Left colon (tissue), 2 donors: ENCODE measurements at regions not wholly inside any gene's neighbourhood (a gene's known extent, or its start where the extent isn't known, plus 50 kb on each side); places are given as distances from the start of the nearest gene placed in this dataset.

Experiments
- ATAC-seq: fragments of 200-7000 bp; cut with Tn5 transposase; one replicate; pipeline ENCODE4 v1.9.1; 2020; ENCODE audit warnings: mild to moderate bottlenecking, moderate library complexity
- DNase-seq, 2 donors: peaks; one replicate each; pipeline ENCODE4 v3.0.0-alpha.2; 2020
- intact Hi-C, 2 donors: fragments of 100-400 bp; cut with DNase I in 1 of 2; cut with micrococcal nuclease in 1 of 2; formaldehyde crosslinking; loops; one replicate each; pipeline versions ENCODE4 v1.11.2 to v1.14.0; 2022; cut with DNase I, micrococcal nuclease
- donor health status: DM: no; HTN: no; CAD: no.
- donor health status: DM: yes; HTN: yes; CAD: no.

DNA sequence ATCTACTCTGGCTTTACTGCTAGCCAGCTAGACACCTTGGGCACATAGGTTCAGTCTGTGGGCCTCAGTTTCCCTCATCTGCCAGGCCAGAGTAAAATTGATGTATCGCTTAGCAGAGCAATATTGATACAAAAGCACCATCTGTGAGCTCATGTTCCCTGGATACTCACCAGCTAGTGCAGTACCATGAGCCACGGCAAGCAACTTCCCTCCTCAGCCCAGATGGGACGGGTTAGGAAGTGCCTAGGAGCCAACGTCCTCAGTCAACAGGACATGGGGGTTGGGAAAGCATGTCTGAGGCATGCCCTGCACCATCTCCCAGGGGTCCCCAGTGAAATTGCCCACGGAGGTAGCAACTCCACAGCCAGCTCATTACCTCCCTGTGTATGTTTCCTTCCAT, 258.3 kb downstream of the ANKRD60 start:
- no peak for ATAC-seq
- no peak for DNase-seq
- intact Hi-C loops: no loop called here

DNA sequence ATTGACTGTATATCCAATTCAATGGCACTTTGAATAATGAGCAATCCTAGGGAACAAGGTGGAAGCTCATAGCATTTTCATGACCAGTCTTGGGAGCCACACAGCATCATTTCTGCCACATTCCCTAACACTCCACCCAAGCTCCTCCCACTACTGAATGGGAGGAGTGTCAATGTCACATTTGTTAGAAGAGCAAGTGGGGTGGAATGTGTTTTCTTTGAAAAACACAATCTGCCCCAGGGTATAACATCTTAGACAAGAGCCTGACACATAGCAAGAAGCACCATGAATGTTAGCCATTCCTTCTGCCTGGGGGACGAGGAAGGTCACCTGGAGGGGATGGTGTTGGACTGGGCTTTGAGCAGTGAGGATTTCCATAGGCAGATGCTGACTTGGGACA, 258.3 kb upstream of the PMEPA1 start:
- no peak for ATAC-seq
- DNase-seq: no peak
- intact Hi-C loops: no loop called here

DNA sequence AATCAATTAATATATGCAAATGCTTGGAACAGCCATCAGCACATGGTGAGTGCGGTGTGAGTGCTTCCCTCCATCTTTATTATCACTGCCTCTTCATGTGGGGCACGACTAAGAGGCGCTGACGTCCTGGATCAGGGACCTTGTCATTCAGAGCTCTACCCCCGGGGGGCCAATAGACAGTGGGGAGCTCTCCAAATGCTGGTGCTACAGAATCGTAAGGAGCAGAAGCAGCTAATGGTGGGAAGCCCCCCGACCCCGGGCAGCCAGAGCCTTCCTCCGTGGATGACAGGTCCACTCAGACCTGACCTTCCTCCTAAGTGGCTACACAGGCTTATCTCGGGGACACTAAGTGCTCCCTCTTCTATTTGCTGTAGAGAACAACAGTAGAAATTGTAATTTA, 257.5 kb upstream of the PMEPA1 start:
- ATAC-seq (no peak), DNase-seq (no peak)
- intact Hi-C loops: no loop called here

DNA sequence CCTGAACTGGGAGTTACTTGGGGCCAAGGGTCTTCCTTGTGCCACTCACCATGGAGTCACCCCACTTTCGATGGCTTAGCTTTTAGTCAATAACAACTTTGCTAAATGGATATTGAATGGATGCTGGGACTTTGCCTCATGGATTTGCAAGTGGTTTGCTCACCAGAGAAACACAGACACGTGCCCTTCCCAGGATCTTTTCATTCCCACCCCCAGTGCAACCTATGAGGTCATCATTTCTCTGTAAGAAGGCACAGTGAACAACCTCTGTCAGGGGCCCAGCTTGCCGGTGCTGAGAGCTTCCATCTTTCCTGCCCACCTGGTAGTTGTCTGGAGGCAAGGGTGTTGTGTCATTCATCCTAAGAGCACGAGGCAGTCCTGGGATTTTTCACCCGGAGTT, 256.8 kb upstream of the PMEPA1 start:
- DNase-seq (no peak), ATAC-seq (no peak)
- intact Hi-C loops: no loop called here

DNA sequence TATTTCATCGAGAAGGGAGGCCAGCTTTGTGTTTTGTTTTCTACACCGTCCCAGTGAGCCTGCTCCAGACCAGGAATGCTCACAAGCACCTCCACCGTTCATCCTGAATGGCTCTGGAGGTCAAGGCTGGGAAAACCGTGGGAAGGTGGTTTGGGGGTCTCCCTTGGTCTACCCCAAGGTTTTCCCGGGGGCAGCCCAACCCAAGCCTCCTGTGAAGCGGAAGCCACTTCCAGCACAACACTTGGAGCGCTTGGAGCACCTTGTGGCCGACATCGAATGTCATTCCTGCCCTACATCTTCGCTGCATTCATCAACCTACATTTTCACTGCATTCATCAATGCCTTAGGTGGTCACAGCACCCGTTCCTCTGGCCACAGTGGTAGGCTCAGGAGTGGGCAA, 255.6 kb upstream of the PMEPA1 start:
- ATAC-seq (no peak), DNase-seq (no peak)
- intact Hi-C loops: no loop called here

DNA sequence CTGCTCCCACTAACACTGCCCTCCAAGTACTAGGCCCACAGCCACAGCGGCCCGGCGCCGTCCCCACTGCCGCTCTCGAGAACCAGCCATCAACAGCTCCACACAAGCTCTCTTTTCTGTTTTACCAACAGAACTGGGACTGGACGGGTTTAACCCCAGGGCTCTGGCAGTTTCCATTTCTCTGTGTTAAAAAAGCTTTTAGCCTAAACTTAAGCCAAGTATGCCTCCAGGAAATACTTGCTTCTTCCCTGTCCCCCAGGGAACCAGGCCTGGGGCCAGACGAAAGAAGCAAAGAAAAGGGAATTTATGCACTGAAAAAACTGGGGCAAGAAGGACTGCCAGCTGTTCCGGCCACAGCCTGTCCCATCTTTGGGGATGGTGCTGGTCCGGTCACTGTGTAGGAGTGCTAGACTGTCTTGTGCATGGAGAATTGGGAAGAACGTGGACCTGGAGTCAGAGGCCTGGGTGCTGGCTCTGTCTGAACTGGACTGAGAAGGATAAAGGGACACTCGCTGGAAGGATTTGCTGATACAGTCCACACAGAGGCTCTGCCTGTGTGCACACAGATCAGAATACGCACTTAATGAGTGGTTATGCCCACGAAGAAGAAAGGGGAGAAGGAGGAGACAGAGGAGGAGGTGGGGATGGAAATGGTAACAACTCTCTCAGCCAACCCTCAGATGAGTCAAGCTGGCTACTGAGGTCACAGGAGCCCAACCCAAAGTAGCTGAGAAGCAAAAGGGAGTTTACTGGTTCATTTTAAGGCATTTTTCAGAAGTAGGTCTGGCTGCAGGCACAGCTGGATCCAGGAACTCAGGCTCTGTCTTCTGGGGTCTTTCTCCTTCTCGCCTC, 254.4 kb upstream of the PMEPA1 start:
- ATAC-seq: no peak
- intact Hi-C loops: no loop called here
- DNase-seq: no peak

DNA sequence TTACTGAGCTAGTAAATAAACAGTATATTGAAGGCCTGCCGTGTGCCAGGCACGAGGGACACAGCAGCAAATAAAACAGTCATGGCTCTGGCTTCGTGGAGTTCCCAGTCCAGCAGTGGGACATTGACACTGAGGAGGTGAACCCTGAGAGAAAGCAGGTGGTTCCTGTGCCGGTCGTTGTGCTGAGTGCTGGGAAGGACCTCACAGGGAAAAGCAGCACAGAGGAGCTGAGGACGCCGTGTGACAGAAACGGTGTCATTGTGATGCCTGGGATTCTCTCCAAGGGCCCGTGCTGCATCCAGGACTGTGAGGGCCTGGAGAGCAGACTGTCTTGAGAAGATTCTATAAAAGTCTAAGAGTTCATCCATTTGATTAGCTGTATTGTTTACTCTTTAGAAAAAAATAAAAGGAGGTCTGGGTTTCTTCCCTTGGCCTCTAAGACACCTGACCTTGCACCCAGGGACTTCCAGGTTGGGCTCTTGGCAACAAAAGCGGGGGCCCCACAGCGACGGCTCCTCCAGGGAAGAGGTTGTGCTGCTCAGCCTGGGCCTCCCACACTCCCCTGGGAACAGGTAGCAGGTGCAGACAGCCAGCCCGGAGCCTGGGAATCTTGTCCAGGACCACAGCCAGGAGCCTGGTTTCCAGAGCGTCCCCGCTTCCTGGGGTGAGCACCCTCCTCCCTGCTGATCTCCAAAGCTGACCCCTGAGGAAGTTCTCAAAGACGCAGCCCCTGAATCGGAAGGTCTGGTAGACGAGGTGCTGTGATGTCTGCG, 251.2 kb upstream of the PMEPA1 start:
- intact Hi-C loops: no loop called here
- ATAC-seq (no peak), DNase-seq (no peak)

DNA sequence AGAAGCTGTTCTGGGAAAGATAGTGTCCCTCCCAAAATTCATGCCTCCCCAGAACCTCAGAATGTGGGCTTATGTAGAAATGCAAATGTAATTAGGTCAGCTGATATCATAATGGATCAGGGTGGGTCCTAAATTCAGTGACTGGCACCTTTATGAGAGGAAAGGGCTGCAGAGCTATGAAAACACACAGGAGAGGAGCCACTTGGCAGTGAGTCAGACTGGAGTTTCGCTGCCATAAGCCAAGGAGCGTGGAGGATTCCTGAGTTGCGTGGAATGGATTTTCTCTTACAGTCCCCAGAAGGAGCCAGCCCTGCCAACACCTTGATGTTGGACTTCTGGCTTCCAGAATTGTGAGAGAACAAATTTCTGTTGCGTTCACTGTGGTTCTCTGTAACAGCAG, 249.8 kb upstream of the PMEPA1 start:
- DNase-seq (no peak), ATAC-seq (no peak)
- intact Hi-C loops: no loop called here

DNA sequence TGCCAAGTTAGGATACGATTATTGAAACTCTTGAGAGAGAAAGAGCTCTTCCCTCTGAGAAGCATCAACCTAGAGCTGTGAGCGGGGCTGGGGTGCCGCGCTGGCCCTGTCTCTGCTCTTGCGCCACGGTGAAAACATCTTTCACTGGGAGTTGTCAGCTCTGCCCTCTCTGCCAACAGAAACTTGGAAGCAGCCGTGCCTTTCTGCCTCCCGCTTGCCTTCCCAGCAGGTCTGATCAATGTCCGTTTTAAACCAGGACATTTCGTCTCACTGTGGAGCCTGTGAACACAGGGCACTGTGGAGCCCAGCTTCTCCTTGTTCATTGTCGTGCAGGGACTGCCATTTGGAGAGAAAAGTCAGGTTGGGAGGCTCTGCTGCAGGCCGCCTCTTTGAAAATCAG, 249.2 kb upstream of the PMEPA1 start:
- intact Hi-C loops: no loop called here
- DNase-seq (no peak), ATAC-seq (no peak)

DNA sequence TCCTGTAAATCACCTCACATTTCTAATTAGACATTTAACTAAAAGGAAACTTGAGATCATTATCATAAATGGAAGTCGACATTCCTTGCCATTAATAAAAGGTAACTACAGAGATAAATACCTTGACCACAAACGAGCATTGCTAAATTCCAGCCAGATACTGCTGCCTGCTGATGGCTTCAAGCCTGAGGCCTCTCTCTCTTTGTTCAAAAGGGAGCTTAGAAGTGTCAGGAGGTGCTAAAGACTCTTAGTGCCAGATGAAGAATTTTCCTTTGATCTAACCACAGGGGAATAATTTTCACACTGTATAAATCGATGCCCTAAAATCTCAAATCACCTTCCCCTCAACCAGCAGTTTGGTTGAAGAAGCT, 248.2 kb upstream of the PMEPA1 start:
- intact Hi-C loops: no loop called here
- DNase-seq: no peak
- no peak for ATAC-seq

DNA sequence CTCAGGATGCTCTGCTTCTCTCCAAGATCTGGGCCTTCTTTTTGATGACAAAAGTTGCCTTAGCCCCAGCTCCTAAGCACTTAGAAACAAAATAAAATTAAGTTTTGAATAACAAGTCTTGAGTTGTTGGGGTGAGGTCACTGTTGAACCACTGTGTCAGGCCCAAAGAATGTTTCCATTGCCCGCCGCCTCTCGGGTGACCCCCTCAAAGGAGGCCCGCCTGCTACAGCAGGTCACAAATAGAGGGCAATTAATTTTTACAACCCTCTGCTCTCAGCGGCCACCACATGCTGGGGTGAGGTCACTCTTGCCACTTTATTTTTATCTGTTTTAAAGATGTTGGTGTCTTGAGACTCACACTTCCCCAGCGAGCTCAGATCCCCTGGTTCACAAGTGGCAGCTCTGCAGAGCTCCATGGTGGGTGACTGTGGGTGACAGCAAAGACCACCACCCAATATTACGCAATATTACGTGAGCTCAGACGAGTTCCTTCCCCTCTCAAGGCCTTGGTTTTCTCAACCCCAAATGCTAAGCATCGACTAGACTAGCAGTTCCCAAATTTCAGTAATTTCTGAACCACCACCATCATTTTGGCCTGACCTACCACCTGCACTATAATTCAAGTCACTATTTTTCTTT, 247.7 kb upstream of the PMEPA1 start:
- DNase-seq (no peak), ATAC-seq (no peak)
- intact Hi-C loops: no loop called here

DNA sequence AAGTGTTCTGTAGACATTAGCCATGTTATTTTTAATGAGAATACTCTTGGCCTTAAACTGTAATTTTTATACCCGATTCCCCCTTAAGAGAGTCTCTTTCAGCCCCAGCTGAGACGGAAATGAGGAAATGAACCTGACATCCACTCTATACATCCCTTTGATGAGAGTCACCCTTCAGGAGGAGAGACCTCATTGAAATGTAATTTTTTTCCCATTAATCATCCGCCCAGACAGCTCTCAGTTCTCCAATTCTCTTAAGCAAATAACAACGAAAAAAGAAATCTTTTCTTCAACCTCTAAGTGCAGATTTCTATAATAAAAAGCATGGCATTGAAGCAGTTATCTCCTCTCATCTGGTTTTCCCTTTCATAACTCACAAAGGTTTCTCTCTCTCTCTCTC, 243.8 kb upstream of the PMEPA1 start:
- intact Hi-C loops: no loop called here
- DNase-seq (no peak), ATAC-seq (no peak)

DNA sequence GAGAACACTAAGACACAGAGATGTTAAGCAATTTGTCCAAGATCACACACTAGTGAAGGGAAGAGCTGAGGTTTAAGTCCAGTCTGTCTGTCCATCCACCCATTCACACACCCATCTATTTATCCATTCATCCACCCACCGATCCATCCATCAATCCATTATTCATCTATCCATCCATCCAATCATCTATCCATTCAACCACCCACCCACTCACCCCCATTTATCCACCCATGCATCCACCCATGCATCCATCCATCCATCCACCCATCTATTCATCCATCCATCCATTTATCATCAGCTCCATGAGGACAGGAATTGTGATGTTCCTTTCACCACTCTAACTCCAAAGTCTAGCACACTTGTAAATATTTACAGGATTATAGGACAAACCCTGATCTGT, 242.3 kb upstream of the PMEPA1 start:
- no peak for ATAC-seq
- DNase-seq: no peak
- intact Hi-C loops: no loop called here

DNA sequence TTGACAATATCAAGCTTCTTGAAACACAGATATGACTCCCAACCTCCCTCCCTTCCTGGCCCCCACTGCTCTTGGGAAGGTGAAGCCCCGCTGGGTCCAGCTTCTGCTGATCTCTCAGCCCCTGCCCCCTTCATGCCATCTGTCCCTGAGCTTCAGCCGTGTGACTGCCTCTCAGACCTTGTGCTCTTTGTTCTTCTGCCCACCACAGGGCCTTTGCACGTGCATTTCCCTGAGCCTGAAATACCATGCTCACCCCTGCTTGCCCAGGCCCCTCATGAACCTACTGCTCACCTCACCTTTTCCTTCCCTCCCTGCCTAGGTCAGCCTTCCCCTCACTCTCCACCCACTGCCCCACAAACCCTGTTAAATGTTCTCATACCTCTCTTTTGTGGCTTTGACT, 241.7 kb upstream of the PMEPA1 start:
- ATAC-seq: no peak
- no peak for DNase-seq
- intact Hi-C loops: no loop called here

DNA sequence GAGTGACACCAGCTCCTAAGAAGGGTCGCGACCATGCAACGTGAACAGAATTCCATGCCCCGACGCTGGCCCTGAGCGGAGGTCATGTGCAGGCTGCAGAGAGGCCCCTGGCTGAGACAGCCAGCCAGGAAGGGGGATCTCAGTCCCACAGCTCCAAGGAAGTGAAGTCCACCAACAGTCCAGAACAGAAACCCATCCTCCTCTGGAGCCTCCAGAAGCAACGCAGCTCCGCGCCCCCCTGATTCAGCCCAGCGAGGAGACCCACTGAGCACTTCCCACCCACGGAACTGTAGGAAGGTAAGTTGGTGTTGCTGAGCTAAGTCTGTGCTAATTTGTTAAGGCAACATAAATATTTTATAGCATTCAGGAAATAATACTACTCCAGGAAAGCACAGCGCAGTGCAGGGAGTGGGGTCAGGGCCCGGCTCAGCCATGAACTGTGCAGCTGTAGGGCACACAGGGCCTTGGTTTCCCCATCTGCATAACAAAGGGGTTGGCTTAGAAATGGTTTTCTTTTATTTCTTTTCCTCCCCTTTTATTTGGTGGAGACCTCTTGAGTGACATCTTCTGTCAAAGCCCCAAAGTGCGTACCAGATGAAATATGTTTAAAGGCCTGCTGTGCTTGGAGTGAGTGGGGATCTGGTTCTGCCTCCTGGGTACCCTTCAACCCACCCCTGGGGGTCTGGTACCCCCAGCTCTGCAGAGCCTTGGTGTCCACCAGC, 241.1 kb upstream of the PMEPA1 start:
- DNase-seq (no peak), ATAC-seq (no peak)
- intact Hi-C loops: no loop called here

DNA sequence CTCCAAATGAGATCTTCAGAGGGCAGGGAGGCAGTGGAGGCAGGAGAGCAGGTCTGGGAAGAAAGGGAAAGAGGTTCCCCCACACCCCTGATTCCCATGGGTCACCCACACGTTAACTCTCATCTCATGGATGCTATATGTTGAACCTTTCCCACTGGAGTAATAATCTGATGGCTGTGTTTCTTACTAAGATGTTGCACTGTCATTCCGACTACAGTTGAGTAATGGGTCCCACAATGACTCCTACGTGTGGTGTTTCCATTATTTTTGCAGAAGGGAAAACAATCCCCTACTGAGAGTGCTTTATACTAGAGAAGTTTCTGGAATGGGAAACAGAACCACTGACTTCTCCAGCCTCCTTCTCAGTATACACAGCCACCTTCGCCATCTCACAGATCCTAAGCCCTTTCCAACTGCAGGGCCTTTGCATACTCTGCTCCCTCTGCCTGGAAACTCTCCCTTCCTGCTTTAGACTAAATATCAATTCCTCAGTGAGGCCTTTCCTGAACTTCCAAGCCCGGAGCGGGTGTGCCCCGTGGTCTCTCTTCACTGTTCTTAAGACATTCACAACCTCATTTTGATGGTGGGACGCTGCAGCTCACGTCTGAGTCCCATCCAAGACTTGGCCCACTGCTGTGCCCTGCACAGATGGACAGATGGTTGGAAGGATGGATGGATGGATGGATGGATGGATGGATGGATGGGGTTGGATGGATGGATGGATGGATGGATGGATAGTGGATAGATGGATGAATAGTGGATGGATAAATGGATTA, 238.6 kb upstream of the PMEPA1 start:
- no peak for DNase-seq
- no peak for ATAC-seq
- intact Hi-C loops: no loop called here

DNA sequence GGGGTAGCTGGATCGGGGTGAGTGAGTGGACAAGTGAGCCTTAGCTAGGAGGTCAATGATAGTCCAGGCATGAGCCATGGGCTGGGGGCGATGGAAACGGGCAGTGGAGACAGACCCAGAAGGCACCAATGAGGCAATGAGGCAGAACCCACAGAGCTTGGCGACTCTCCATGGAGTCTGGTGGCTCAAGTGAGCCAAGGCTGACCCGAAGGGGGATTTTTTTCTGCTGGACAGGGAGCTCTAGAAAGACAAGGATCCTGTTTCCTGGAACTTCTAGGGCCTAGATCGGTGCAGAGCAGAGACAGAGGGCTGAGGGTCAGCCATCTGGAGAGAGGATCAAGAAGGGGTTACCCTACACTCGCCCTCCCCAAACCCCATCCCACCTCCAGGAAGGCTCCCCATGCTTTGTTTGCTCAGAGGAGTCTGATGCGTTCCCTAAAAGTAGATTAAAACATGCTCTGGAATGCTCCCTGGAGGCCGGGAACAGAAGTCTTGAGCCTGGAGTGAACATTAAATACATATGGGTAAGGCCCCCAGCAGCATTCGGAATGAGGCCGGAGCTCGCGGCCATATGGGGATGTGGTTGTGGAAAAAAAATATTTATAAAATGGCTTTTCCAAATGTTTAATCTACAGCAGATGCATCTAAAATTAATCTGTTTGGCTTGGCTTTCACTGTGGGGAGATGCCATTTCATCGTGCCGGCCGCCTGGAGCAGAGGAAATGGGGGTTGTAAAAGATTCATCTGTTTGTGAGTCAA, 237.8 kb upstream of the PMEPA1 start:
- intact Hi-C loops: no loop called here
- ATAC-seq: no peak

More for the DNA sequence above, 237.8 kb upstream of the PMEPA1 start:
- DNase-seq: no peak
